GM18505 (cell line): ENCODE measurements at regions not wholly inside any gene's neighbourhood (a gene's known extent, or its start where the extent isn't known, plus 50 kb on each side); places are given as distances from the start of the nearest gene placed in this dataset.

Source experiments
- ATAC-seq: cut with Tn5 transposase; IDR thresholded peaks from one replicate; pipeline ENCODE4 v1.9.1; 2021; ENCODE audit not compliant: unreplicated experiment
- POLR2A ChIP-seq: IDR thresholded peaks from 4 replicates; pipeline ENCODE4 v1.6.1; 2011; ENCODE audit warnings: borderline replicate concordance; ENCODE audit not compliant: insufficient read depth, insufficient read length; ENCODE audit errors: extremely low read depth

DNA sequence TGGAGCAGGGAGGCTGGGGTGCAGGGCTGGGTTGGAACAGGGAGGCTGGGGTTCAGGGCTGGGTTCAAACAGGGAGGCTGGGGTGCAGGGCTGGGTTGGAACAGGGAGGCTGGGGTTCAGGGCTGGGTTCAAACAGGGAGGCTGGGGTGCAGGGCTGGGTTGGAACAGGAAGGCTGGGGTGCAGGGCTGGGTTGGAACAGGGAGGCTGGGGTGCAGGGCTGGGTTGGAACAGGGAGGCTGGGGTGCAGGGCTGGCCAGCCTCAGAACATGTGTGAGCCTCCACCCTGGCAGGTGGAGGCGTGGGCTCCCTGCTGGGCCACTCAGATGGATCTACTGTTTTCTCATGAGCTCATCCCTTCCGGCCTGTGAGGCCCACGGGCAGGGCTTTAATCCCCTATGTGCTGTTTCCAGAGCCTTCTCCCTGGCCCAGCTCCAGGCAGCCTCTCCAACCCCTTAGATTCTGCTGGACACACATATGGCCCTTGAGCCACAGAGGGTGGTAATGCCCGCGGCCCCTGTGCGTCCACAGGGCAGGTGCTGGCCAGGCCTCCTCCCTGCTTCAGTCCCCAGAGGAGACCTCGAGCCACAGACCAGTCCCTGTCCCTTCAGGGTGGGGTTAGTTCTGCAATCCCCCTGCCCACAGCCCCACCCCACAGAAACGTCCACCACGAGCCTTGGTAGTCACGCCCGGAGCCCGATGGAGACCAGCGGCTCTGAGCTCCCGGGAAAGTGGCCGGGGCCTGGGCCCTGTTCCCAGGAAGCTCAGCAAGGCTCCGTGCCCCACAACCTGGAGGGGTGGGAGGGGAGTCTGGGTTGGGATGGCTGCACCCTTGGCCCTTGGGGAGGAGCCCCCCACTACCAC is 197.9 kb downstream of the BRD1 start:
- TF ChIP-seq POLR2A, result no peak
- ATAC-seq, result no peak

DNA sequence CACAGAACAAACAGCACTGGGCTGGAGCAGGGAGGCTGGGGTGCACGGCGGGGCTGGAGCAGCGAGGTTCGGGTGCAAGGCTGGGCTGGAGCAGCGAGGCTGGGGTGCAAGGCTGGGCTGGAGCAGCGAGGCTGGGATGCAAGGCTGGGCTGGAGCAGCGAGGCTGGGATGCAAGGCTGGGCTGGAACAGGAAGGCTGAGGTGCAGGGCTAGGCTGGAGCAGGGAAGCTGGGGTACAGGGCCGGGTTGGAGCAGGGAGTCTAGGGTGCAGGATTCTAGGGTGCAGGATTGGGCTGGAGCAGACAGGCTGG is 198.5 kb downstream of the BRD1 start:
- TF ChIP-seq POLR2A, result no peak
- no peak for ATAC-seq

DNA sequence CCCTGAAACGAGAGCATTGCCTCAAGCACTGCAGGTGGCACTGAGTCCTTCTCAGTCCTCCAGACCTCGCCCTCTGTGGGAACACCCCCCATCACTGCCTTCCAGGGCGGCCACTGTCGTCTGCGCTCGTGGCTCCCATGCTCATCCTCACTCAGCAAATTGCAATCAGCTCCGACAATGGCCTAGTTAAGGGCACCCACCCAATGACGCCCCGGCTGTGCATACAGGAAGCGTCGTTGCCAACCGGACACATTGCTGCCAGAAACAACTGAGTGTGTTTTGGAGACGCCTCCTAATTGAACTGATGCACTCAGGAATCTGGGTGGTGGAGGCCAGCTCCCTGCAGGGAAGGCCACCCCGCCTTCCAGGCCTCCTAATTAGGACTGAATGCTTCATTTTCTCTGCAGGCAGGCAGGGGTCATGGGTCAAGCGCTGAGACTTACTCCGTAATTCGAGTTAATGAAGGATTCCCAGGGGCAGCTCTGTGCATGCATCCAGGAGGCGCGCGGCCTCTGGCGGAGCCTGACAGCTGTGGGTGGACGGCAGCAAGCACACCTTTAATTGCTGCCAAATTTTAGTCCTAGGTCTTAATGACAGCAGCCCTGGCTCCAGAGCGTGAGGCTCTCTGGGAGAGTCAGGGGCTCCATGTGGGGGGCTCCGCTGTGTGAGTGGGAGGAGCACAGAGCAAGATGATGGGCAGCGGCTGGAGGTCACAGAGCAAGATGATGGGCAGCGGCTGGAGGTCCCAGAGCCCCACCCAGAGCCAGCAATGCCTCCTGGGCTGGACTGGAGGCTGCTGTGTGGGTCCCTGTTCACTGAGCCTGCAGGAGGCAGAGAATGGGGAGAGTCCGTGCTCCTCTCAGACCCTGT is 199.0 kb downstream of the BRD1 start:
- no peak for TF ChIP-seq POLR2A
- no peak for ATAC-seq

DNA sequence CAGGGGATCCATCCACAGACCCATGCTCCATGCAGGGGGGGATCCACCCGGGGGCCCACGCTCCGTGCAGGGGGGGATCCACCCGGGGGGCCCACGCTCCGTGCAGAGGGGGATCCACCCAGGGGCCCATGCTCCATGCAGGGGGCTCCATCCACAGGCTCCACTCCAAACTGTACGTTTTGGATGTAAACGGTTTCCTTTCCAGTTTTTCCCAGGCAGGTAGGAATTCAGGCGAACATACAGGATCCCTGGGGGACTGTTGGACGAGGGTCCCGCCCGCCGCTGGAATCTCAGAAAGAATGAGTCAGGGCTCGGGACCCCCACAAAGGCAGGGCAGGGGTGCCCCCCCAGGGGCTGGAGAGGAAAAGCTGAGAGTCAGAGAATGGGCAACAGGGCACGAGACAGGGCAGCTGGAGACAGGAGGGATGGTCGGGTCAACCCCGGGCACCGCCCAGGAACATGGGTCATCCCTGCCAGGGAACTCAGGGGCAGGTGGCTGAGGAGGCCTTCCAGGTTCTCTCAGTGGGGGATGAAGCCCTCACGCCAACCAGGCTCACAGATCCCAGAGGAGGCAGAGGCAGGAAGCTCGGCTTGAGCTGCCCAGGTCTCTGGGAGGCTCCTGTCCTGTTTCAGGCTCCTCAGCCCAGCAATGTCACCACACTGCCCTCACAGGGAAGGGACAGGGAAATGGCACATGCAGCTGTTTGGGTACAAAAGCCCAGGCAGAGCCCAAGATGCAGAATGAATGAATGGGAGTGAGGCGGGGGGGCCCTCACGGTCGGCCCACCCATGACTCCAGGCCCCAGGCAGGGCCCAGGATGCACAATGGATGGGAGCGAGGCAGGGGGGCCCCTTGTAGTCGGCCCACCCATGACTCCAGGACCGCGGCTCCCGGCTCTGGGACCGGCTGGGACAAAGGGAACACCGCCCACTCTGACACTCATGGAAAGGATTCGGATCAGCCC is 200.2 kb downstream of the BRD1 start:
- no peak for ATAC-seq
- no peak for TF ChIP-seq POLR2A

DNA sequence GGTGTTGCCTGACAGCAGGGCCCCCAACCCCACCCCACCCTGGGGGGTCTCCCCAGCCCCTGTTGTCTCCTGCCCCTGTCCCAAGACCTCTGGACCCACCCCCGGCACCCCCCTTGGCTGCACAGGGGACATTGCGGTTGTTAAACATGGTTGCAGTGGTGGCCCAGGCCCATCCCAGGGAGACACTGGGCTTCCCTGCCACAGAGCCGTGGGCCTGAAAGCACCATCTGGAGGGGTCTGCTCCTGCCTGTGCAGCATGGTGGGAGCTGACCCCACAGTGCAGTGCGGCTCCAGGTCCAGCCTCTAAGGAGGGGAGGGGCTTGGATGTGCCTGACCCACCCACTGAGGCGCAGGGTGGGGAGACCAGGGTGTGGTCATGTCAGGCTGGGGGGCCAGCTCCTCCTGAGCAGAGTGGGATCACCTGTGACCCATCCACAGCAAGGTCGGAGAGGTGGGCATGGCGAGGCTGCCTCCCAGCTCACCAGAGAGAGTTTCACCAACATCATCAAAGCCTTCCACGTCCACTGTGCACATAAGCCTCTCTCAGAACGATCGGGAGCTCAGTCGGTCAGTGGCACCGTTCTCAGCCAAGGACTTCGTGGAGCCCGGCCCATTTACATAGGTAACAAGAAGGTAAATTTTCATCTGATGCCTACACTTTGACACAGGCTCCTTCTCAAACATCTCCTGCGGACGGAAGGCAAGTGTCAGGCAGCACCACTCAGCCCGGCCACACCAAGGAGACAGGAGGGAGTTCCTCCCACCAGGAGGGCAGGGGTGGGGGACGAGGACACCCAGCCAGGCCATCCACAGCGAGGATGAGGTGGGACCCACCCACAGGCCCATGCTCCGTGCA is 201.1 kb downstream of the BRD1 start:
- no peak for TF ChIP-seq POLR2A
- no peak for ATAC-seq

DNA sequence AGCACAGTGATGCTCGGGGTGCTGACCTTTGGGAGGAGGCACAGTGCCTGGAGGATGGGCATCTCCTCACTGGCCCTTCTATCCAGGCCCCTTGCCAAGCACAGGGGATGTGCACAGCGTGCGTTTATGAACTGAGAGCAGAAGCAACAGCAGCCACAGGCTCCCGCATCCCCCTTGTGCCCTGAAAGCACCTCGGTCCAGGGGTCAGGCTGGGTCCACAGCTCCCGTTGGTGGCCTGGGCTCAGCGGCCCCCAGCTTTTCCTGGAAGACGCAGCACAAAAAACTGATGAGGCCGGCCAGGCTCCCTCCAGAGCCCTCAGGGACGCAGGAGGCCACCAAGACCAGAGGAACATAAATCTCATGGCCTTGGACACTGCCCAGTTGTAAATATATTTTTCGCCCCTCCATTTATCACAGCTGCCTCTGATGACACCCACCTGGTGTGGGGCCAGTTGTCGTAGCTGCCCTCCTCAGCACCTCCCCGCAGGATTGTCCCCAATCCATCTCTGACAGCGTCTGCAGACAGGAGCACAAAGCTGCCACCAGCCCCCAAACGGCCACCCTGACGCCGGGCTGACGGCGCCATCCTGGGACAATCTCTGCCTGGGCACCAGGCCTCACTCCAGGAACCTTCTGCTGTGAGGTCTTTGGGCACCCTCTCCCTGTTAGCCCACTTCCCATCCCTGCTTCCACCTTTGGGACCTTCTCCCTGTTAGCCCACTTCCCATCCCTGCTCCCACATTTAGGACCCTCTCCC is 203.1 kb downstream of the BRD1 start:
- TF ChIP-seq POLR2A, result no peak
- ATAC-seq, result no peak

DNA sequence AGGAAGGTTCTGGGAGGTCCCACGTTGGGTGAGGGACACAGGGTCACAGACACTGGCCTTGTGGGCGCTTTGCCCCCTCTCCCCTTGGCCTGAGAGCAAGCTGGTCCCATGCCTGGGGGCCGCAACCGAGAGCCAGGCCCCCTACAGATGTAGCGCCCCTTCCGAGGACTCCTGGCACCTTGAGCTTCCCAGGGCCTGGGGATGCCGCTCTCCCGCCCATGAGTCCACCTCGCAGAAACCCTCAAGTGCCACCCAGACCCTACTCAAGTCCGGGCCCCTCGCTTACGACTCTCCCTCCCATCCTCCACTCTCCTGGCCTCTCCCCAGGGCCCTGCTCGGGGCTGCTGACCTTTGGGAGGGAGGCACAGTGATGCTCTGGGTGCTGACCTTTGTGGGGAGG is 204.0 kb downstream of the BRD1 start:
- ATAC-seq, result no peak
- TF ChIP-seq POLR2A, result no peak

DNA sequence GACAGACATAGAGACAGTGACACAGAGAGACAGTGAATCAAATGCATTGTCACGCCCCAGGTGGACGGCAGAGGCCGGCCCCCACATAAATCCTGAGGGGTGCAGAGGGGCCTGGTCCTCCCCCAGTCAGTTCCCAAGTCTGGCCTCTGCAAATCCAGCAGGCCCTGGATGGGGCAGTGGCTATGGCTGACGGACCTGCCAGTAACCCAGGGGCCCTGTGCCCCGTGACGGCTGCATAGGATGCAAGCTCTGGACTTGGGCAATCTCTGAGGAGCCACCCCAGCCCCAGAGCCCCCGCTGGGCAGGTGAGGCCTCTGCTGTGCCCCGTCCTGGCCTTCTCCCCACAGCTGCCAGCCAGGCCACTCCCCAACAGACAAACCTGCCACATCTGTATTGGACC is 204.5 kb downstream of the BRD1 start:
- ATAC-seq, result no peak
- no peak for TF ChIP-seq POLR2A

DNA sequence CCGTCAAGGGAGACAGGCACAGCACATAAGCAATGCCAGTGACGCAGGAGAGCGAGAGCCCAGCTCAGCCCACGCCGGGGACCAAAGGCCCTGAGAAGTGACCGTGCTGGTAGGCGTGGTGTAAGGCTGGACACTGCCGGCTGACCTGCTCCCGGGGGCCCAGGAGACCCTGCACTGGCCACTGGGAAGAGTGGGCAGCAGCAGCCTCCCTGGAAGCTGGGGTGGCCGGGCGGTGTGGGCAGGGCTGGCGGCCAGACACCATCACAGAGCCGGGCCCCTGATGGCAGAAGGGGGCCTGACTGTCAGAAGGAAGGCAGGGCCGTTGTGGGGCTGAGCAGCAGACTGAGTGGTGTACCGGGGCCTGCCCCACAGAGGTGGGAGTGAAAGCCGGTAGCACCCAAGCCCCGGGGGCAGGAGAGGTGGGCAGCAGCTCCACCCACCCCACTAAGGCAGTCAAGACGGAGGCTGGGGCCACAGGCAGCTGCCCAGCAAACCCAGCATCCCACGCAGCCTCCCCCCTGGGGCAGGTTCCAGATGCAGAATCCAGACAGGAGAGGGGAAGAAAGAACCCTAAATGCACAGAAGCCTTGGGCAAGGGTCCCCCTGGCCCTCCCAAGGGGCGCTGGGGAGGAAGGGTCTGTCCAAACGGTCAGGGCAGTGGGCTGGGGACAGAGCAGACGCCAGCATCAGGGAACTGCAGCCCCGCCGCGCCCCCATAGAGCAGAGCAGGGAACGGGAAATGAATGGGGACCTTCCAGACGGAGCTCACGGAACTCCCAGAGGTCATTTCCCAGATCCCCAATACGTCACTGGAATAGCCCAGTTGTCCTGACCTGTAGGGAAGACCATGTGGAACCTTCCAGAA is 205.2 kb downstream of the BRD1 start:
- no peak for ATAC-seq

DNA sequence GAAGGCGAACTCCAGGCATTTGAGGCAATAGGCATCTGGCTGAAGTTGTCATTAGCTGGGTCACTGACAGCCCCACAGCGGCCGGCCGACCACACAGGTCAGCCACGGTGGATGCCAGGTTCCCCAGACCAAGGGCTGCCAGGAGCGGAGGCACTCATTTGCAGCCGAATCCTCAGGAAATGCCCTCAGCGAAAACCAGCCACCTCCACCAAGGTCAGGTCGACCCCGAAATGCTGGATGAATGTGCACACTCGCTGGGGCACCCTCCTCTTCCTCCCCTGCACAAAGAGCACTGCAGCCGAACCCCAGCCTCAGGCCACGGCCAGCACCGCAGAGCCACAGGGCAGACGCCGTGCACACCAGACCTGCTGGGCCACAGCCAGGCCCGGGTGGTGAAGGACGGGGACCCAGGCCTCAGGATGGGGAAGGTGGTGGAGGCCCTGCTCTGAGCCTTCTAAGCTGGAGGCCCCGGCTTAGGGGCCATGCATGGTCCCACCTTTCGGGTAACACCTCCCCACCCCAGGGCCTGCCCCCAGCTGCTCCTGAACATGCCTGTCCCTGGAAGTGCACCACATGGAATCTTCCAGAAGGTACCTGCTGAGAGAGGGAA is 206.0 kb downstream of the BRD1 start:
- no peak for TF ChIP-seq POLR2A
- no peak for ATAC-seq

More for the DNA sequence above, 205.2 kb downstream of the BRD1 start:
- TF ChIP-seq POLR2A, result no peak
